Islet precursor cell (in vitro differentiated cells): ENCODE measurements at regions not wholly inside any gene's neighbourhood (a gene's known extent, or its start where the extent isn't known, plus 50 kb on each side); places are given as distances from the start of the nearest gene placed in this dataset.
"Not testable (repeated sequence)": the region's sequence is repeated elsewhere in the genome, so short reads cannot be mapped to it uniquely, and the experiment has no call there.

Experiments
- DNase-seq: peaks from one replicate; pipeline ENCODE4 v3.0.0-alpha.2; 2018

DNA sequence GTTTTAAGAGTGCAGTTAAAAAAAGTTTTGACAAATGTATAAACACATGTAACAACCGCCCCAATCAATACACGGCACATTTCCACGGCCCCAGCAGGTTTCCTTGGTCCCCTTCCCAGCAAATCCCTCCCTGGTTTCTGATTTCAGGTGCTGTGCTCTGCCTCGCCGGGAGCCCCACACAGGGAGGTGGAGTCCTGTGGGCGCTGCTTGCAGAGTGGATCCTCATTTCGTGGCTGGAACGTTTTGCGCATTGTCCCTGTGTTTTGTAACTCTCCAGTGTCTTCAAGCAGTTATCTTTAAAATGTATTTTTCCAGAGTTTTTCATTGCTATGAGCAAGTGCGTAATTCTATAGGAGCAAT lies 124.8 kb downstream of the GALR1 start:
- DNase-seq: no peak

DNA sequence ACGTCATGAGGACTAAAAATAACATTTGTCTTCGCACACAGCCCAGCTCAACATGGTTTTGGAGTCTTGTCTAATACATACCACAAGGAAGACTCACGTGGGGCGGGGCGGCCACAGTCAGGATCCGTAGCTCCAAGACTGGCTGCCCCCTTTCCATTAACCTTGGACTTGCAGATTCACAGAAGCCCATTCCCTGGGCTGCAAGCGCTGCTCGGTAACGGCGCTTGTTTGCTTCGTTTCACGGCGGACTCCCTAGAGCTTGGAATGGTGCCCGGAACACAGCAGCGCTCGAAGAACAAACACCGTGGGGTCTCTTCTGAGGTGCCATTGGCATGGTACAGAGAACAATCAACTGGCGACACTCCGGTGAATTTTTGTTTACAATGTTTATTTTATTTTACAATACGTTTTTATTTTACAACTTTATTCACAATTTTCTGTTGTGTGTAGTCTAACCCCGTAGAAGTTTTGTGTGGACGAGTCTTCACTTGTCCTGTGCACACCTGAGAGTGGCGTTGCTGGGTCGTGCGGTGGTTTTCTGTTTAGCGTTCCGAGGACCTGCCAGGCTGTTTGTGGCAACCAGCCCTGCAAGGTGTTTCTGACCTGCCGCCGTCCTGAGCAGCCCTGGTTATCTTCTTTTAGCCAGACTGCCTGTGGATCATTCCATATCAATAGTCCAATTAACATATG lies 126.5 kb downstream of the GALR1 start:
- no peak for DNase-seq

DNA sequence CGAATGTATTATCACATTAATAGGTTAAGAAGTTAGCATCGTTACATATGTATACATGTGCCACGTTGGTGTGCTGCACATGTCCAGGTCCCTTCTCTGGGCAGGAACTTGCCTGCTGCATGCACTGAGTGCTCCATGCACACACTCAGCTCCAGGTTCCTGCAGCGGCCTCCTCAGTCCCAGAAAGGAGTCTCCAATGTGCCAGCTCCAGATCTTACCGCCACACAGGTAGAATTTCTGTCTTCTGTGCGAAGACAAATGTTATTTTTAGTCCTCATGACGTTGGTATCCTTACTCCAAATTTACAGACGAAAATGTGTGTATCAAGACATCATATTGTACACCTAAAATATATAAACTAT lies 127.1 kb downstream of the GALR1 start:
- no peak for DNase-seq

DNA sequence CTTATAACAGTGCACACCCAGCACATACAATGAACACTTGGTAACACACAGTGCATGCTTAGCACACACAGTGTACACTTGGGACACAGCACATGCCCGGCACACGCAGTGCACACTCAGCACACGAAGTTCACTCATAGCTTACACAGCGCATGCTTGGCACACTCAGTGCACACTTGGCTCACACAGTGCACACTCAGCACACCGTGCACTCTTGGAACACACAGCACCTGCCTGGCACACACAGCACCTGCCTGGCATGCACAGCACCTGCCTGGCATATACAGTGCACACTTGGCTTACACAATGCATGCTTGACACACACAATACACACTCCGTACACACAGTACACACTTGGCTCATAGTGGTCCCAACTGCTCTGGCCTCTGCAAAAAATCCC lies 128.2 kb downstream of the GALR1 start:
- DNase-seq: no peak

DNA sequence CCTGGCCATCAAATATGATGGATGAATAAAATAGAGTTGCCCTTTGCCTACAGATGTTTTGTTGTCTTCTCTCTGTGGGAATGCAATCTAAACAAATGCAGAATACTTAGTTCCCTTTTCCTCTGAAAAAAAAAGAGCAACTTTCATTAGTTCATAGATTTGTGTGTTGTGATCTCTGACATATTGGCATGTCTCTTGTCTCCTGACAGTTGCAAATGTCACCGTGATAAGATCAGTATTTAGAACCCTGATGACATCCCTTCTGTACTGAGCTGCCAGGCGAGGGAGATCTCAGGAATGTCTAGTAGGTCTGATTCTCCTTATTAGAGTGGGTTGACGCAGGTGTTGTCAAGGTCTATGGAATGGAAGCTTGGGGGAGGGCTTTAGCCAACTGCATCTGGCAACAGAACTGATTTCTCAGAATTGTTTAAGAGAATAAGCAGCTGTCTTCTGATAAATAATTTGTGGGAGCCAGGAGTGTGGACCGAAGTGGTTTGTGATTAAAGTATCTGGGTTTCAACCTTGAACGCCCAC lies 130.4 kb downstream of the GALR1 start:
- no peak for DNase-seq

DNA sequence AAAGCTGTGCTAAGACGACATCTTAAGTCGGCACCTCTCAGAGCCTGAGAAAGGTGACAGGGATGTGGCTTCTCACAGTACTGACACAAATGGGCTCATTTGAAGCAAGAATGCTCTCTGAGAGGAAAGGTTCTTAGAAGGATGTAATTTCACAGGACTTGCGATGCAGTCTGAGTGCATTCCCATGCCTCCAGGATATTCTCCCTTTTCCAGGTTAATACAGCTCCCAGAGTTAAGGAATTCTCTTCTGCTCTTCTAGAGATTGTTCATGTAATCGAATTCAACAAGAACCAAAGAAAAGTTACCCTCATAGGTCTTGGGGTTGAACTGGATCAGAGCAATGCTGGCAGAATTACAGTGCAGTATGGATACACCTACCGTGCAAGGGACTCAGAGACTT lies 131.0 kb downstream of the GALR1 start:
- no peak for DNase-seq

DNA sequence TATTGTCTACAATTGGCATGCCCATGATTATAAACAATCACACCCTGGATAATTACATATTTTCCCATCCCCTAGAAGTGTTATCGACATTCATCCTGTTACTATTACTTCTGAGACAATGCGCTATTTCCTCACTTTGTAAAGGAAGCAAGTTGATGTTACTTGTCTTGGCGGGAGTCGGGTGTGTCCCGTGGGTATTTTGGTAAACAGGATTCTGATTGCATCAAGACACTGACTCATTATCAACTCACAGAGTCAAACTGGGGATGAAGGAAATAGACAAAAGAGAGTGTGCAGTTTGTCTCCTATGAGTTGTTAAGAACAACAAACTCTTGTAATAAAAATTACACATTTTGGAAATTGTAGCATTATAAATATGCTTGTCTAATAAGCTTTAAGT lies 142.7 kb downstream of the GALR1 start:
- DNase-seq: no peak

DNA sequence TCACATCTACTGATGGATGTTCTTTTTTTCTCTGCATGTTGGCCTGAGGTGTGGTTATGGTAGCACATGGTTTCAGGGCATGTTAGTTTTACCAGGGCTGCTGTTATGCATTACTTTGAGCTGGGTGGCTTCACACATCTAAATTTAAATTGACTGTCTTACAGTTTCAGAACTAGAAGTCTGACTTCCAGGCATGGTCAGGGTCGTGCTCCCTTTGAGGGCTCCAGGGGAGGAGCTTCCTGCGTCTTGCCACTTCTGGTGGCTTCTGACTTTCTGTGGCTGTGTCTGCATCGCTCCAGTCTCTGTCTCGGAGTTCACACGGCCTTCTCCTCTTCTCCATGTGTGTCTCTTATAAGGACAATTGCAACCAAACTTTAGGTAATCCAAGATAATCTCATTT lies 143.9 kb downstream of the GALR1 start:
- DNase-seq: no peak

DNA sequence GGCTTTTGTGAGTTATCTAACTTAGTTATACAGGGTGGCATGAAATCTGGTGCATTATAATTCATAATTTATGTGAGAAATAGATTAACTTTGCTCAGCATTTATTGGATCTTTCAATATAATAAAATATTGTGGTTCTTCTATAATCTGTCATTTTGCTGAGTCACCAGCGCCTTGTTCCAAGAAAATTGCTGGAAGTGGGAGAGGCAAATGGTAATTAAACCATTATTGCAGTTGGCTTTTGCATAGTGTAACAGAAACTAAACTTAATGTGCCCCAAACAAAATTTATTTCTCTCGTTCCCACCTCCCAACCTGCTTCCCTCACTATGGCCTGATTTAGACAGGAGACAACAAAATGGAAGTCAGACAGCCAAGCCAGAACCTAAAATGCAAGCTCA lies 146.3 kb downstream of the GALR1 start:
- DNase-seq: no peak

DNA sequence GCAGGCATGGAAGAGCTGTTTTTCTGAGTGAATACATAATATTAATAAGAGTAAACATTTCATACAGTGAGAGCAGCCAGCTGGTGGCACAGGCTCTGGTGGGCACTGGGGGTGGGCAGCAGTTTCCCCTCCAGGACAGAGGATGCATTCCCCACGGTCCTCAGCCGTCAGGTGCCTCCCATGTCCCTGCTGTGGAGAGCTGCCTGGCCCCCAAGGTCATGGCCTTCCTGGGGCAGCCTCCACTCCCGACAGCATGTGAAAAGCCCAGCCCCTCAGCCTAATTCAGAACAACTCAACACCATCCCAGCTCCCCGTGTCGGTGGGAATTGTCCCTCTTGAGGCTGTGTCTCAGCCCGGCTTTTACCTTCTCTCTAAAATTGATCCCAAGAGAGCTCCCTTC lies 147.4 kb downstream of the GALR1 start:
- no peak for DNase-seq

DNA sequence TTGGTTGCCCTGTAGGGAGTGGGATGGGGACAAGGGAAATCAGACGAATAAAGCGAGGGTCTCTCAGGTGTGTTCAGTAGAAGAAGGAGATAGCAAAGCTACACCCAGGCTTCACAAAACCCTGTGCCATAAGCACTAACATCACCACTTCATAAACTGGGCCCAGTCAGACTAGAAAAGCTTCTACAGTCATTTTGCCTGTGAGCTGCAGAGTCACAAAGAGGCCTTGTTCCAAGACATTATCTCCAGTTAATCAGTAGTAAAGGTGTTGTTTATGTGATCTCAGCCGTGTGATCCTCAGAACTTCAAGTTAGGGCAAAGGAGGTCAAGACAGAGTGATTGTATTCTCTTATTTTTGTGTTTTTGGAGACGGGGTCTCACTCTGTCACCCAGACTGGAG lies 148.0 kb downstream of the GALR1 start:
- no peak for DNase-seq

DNA sequence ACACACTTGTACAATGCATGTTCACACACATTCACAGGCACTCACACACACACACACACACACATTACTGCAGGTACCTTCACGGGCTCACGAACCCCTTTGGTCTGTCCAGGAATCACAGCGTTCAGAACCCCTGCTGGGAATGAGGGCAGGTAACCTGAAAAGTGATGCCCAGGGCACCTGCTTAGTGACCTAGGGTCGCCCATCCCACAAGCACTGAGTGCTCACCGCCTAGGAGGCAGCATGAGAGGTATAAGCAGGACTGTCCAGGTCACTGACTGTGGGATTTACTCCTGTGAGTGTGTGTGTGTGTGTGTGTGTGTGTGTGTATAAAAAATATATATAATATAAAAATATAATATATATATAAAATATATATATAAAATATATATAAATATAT lies 150.9 kb downstream of the GALR1 start:
- DNase-seq: no peak

DNA sequence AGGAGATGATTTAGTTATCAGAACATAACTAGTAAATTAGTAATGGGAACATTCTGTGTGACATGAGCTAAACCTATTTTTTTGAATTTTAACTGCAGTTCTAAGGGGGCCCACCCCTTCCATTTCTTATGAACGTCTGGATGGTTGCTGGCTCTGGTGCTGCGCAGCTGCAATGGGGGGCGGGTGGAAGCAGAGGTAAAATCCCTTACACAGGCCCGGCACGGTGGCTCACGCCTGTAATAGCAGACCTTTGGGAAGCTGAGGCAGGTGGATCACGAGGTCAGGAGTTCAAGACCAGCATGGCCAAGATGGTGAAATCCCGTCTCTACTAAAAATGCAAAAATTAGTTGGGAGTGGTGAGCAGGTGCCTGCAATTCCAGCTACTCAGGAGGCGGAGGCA lies 151.5 kb downstream of the GALR1 start:
- no peak for DNase-seq

DNA sequence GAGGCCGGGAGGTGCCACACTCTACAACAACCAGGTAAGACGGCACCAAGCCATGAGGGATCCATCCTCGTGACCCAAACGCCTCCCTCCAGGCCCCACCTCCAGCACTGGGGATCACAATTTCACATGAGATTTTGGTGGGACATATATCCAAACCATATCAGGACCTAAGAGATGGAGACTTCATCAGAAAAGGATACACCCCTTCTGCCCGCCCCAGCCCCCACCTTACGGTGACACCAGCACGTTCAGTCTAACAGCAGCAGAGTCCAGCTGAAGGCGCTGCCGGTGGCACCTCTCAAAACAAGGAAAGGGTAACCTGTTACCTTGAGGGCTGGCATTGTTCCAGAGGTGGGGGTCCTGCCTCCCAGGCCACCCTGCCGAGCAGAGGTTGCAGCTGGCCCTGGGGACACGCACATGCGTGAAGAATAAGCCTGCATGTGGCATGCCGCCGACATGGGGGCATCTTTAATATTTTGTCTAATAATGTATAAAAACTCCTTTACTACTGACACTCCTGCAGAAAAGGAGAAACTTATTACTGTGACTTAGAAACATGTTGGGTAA lies 154.4 kb downstream of the GALR1 start:
- no peak for DNase-seq

DNA sequence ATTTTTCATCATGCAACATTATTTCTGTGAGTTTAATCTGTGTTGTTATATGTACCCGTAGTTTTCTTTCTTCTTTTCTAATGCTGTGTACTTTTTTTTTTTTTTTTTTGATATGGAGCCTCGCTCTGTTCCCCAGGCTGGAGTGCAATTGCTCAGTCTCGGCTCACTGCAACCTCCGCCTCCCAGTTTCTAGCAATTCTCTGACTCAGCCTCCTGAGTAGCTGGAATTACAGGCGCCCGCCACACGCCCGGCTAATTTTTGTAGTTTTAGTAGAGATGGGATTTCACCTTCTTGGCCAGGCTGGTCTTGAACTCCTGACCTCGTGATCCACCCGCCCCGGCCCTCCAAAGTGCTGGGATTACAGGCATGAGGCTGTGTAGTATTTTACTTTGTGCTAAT lies 155.4 kb downstream of the GALR1 start:
- DNase-seq: no peak

DNA sequence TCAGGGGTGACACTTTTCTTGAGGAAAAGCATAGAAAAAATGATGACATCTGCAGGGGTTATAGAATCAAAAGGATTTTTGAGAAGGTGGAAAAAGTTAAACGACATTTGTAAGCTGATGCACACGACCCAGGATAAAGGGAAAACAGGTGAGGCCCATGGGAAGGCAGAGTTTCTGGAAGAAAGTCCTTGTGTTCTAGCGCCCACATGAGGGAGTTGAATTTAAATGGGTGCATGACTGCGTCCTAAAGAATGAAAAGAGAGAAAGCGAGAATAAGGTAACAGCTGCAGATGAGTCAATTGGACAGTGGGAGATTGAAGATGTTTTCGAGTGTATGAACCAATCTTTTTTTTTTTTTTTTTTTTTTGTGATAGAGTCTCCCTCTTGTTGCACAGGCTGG lies 158.1 kb downstream of the GALR1 start:
- no peak for DNase-seq

DNA sequence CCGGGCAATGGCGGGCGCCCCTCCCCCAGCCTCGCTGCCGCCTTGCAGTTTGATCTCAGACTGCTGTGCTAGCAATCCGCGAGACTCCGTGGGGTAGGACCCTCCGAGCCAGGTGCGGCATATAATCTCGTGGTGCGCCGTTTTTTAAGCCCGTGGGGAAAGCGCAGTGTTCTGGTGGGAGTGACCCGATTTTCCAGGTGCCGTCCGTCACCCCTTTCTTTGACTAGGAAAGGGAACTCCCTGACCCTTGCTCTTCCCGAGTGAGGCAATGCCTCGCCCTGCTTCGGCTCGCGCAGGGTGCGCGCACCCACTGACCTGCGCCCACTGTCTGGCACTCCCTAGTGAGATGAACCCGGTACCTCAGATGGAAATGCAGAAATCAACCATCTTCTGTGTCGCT lies 171.9 kb downstream of the GALR1 start:
- DNase-seq: not testable (repeated sequence)

DNA sequence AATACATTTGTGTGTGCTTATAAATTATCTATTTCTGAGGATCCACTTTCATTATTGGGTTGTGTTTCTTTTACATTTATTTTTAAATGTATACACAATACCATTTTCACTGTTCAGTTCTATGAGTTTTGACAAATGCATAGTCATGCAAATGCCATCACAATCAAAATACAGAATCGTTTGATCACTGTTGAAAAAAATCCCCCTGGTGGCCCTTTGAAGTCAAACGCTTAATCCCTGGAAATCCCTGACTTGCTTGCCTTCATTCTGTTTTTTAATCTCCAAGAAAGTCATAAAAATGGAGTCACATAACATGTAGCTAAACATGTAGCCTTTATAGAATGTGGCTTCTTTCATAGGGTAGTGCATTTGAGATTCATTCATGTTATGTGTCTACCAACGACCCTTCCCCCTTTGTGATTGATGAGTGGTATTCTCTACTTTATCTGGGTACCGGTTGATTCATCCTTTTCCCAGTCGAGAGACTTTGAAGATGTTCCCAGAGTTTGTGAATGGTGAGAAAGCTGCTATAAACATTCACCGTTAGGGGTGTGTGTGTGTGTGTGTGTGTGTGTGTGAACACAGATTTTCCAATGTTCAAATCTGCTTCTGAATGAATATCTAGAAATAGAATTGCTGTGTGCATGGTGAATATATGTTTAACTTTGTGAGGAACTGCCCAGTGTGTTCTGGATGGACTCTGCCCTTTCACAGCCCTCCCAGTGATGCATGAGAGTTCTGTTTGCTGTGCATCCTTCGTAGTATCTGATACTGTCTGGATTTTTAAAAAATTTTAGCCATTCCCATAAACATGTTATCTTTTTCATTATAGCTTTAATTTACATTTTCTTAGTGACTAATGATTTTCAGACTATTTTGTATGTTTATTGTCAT lies 173.6 kb downstream of the GALR1 start:
- DNase-seq: no peak

DNA sequence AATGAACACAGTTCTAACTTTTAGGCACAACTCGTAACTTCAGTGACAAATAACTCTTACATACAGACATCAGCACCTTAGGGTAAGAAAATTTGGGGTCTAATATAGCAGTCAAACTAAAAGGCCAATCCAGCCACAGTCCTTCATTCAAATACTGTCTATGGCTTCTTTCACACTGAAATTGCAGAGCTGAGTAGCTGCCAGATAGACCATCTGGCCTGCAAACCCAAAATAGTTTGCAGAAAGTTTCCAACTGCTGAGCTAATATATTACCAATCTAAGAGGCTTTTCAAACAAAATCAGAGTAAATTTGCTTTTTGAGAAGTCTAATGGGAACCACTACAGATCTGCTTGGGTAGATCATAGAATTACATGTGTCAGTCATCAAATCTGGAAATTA lies 183.4 kb downstream of the GALR1 start:
- DNase-seq: no peak

DNA sequence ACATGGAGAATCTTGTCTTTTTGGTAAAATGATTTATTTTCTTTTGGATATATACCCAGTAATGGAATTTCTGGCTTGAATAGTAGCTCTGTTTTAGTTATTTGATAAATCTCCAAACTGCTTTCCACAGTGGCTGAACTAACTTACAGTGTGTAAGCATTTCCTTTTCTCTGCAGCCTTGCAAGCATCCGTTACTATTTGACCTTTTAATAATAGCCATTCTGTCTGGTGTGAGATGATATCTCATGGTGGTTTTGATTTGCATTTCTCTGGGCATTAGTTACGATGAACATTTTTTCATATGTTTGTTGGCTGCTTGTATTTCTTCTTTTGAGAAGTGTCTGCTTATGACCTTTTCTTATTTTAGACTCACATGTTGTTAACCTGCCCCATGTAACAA lies 190.2 kb downstream of the GALR1 start:
- no peak for DNase-seq

DNA sequence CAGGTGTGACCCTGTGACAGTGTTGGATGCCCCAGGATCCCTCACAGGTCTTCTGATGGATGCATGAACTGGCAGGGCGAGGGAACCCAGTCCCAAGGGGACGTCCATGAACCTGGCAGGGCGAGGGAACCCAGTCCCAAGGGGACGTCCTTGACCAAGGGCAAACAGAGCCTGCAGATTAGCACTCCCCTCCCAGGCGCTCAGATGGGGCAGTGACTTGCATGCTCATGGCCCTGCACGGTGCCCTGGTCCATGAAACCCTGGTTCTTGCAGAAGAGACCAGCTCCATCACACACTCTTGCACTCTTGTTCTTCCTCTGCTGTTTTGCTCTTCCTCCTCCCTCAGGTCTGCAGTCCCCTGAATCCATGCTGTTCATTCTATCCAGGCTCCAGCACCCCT lies 192.7 kb downstream of the GALR1 start:
- DNase-seq: no peak

DNA sequence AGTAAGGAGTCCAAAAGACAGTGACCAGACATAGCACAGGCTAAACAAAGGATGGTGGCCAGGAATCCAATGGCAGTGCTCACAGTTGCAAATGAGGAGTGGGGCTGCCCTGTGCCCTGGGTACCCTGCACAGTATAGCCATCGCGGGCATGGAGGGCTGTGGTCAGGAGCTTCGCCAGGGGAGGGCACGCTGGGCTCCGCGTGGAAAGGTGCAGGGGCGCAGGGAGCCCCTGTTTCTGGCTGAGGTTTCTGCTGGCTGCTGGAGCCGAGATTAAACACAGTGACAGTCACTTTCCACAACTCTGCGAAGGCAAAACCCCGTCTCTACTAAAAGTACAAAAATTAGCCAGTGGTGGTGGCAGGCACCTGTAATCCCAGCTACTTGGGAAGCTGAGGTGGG lies 194.7 kb downstream of the GALR1 start:
- DNase-seq: no peak

DNA sequence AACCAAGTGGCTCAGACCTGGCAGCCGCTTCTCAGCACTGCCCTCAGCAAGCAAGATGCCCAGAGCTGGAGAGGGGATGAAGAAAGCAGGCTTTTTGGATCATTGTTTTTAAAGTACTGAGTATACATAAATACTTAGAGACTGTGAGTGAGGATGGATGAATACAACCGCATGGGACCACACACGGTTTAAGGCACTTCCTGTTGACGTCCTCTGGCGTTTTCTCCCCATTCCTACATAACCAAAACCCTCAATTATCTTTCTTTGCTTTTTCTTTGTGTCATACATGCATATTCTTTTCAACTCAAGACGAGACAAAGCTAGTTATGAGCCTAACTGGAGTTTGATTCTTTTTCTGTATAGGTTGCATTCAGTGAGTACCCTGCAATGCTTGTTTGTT lies 198.4 kb downstream of the GALR1 start:
- no peak for DNase-seq

DNA sequence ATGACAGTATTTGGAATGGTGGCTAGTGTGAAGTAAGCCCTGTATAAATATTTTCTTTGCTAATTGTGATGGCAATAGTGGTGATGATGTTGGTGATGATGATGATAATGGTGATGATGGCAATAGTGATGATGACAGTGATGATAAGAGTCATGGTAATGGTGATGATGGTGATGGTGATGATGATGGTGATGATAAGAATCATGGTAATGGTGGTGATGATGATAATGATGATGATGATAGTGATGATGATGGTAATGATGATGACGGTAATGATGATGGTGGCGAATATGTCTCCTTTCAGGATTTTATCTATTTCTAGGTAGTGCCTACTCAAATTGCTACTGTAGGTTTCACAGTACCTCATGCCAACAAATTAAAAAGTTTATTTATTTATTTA lies 205.4 kb downstream of the GALR1 start:
- no peak for DNase-seq
